GM12873 (cell line): ENCODE measurements at regions not wholly inside any gene's neighbourhood (a gene's known extent, or its start where the extent isn't known, plus 50 kb on each side); places are given as distances from the start of the nearest gene placed in this dataset.

Experiments used
- TF ChIP-seq, protein P1 (sequence below): IDR thresholded peaks from 2 replicates; pipeline ENCODE4 v1.5.1; 2012; ENCODE audit warnings: low read depth, mild to moderate bottlenecking, moderate library complexity, low read length, control low read depth; ENCODE audit not compliant: insufficient read depth; ENCODE audit errors: missing control alignments

DNA sequence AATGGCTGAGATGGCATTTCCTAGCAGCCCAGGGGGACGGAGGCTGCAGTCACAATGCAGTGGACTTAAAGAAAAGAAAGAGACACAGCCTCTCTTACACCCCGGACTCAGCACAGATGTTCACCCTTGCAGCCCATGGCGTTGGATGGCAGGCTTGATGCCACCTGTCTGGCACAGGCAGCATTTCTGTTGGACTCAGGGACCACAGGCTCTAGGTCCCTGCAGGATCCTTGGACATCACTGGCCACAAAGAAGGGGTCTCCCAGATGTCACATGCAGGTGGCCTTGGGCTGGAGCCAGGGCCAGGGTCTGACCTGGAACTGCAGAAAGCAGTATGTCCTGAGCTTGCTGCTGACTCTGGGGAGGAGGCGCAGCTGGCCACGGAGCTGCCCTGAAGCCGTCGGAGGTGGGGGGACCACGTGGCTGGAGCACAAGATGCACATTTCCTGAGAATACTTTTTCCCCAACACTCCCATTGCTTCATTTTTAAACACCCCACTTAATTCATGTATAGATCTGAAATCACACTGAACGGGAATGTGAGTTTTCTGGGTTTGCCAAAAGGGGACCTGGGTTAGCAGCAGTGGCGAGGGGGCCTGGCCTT, 102.3 kb upstream of the SULF2 start:
- TF ChIP-seq, protein P1, sequence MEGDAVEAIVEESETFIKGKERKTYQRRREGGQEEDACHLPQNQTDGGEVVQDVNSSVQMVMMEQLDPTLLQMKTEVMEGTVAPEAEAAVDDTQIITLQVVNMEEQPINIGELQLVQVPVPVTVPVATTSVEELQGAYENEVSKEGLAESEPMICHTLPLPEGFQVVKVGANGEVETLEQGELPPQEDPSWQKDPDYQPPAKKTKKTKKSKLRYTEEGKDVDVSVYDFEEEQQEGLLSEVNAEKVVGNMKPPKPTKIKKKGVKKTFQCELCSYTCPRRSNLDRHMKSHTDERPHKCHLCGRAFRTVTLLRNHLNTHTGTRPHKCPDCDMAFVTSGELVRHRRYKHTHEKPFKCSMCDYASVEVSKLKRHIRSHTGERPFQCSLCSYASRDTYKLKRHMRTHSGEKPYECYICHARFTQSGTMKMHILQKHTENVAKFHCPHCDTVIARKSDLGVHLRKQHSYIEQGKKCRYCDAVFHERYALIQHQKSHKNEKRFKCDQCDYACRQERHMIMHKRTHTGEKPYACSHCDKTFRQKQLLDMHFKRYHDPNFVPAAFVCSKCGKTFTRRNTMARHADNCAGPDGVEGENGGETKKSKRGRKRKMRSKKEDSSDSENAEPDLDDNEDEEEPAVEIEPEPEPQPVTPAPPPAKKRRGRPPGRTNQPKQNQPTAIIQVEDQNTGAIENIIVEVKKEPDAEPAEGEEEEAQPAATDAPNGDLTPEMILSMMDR, result no peak

DNA sequence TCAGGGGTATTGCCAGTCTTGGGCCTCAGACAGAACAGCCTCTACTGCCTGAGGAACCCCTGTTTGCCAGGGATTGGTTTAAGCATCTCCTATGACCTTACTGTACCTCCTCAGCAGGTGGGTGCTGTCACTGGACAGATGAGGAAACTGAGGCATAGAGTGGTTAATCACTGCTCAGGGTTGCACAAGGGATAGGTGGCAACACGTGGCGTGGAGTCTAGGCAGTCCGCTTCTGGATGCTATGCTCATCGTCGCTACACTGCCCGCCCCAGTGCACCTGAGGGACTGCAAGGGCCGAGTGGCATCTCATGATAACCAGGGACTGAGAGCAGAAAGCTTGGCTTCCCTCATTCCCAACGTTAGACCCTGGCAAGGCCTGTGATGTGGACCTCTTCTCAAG, 101.8 kb upstream of the SULF2 start:
- TF ChIP-seq, protein P1, result no peak

DNA sequence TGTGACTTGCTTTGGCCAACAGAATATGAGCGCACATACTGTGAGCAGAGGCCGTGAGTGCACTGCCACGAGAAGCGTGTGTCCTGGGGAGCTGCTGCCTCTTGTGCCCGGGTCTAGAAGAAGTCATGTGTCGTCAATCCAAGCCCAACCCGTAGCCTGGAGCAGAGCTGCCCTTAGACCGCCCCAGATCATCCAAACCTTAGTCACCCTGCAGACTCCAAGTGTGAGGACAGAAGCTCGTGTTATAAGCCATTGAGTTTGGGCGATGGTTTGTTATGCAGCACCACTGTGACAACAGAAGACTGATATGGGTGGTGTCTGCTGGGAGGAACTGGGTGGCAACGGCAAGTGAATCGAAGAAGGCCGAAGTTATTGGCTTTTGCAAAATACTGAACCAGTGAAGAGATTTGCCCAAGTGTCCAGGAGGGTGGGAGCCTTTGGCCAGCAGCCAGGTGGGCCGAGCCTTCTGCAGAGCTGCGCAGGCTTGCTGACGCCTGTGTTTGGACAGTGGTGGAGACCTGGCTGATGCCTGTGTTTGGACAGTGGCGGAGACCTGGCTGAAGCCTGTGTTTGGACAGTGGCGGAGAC, 101.3 kb upstream of the SULF2 start:
- TF ChIP-seq, protein P1, result no peak

DNA sequence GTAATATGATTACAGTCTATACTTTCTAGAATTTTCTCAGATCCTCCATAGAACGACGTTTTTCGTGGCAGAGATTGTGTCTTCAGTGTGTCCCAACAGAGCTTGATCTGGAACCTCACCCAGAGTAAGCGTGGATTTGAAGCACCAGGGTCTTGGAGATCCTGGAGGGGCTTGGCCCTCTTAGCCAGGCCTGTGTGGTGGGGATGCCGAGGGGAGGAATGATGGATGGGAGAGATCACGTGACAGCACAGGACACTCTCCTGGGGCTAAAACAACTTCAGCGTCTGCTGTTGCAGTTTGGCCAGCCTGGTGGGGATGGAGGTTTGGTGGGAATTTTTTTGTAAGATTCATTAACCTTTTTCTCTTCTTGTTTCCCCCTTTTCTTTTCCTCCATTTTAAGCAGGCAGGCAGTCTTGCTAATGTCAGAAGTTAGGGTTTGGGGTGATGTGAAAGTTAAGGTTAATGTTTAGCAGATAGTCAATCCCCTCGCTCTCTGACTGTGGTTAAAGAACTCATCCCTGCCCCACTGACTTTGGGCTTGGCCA, 100.7 kb upstream of the SULF2 start:
- TF ChIP-seq, protein P1, result no peak

GRCh38 chr20:47883186-47883585, 97.9 kb upstream of the SULF2 start:
- TF ChIP-seq, protein P1, result no peak

DNA sequence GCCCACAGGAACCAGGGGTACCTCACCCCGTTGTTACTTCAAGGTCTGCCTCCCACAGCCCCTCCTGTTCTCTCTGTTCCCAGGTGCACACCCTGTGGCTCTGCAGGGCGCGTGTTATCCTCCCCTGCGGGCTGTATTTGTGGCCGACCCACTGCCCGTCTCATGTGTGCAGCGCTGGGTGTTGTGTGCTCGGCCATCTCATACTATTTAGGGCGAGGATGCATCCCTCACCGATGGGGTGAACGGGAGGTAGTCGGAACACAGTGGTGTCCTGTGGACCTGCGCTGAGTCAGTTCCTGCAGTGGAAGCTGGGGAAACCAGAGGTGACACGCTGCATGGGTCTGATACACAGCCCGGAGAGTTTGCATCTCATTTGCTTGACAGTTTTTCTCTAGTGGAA, 94.5 kb upstream of the SULF2 start:
- TF ChIP-seq, protein P1, result no peak

- TF ChIP-seq, protein P1, result no peak
Observed at GRCh38 chr20:47878601-47879027, 93.3 kb upstream of the SULF2 start.
